RCC 7860 (cell line): ENCODE measurements at regions not wholly inside any gene's neighbourhood (a gene's known extent, or its start where the extent isn't known, plus 50 kb on each side); places are given as distances from the start of the nearest gene placed in this dataset.
"Not testable (repeated sequence)": the region's sequence is repeated elsewhere in the genome, so short reads cannot be mapped to it uniquely, and the experiment has no call there.

Experiments
- DNase-seq: peaks from one replicate; pipeline ENCODE4 v3.0.0-alpha.2; 2015; ENCODE audit warnings: low spot score
- FAIRE-seq: peaks from 2 replicates; lab custom pipeline; 2012; peaks lifted over from hg19 to GRCh38; lab: Jason Lieb, UNC

GRCh38 chr7:35853194-35853593, 52.3 kb downstream of the SEPTIN7 start:
- FAIRE-seq, DNase-seq: not testable (repeated sequence)

DNA sequence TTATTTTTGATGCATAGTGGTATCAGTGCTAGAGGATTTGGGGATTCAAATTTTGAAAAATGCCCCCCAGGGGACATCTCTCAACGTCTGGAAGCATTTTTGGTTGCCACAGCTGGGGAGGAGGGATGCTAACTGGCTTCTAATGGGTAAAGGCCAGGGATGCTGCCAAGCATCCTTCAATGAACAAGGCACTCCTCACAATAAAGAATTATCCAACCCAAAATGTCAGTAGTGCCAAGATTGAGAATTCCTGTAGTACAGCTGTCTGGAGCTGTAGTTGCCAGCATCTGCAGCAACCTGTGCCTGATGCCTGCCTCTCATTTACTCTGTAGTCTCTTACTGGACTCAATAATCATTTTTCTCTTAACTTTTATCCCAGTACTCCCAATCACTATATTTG, 53.5 kb downstream of the SEPTIN7 start:
- FAIRE-seq (no peak), DNase-seq (no peak)

DNA sequence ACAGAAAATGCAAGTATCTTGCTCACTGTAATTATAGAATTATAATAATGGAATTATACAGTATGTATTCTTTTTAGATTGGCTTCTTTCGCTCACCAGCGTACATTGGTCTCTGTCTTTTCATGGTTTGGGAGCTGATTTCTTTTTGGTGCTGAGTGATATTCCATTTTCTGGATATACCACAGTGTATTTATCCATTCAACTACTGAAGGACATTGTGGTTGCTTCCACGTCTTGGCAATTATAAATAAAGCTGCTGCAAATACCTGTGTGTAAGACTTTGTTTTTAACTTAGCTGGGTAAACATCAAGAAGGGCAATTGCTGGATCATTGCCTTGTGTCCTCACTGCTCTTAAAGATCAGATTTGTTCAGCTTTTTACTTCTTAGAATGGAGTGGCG, 55.3 kb downstream of the SEPTIN7 start:
- FAIRE-seq (no peak), DNase-seq (no peak)

DNA sequence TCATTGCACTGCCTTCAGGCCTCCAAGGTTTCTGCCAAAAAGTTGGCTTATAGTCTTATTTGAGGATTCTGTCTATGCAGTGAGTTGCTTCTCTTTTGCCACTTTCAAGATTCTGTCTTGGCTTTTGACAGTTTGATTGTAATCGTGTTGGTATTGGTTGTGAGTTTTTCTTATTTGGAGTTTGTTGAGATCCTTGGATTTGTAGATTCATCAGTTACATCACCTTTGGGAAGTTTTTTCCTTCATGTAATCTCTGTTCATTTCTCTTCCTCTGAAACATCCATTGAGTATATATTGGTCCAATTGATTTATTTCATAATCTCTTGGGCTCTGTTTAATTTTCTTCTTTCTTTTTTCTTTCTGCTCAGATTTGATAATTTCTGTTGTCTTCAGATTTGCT, 59.8 kb downstream of the SEPTIN7 start:
- no peak for FAIRE-seq
- DNase-seq = no peak

DNA sequence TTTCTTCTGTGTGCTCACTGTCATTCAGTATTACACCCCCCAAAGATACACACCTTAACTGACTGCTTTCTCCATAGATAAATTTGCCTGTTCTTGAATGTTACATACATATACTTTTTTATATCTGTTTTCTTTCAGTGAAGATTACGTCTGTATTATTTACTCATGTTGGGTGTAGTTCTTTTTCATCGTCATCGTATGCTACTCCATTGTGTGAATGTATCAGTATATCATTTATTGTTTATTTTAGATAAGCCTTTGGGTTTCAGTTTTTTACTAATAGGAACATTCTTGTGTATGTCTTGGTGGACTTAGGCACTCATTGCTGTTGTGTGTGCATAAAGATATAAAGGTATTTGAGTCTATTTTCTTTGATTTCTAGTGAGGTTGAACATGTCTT, 64.4 kb downstream of the SEPTIN7 start:
- DNase-seq (no peak), FAIRE-seq (no peak)

- DNase-seq = no peak
- no peak for FAIRE-seq
These were observed 65.3 kb downstream of the SEPTIN7 start for GRCh38 chr7:35866186-35866585.

GRCh38 chr7:35869117-35869516, 68.3 kb downstream of the SEPTIN7 start:
- FAIRE-seq = not testable (repeated sequence)

GRCh38 chr7:35869810-35870209, 69.0 kb downstream of the SEPTIN7 start:
- DNase-seq (no peak), FAIRE-seq (no peak)

More at GRCh38 chr7:35869117-35869516, 68.3 kb downstream of the SEPTIN7 start:
- DNase-seq = not testable (repeated sequence)

DNA sequence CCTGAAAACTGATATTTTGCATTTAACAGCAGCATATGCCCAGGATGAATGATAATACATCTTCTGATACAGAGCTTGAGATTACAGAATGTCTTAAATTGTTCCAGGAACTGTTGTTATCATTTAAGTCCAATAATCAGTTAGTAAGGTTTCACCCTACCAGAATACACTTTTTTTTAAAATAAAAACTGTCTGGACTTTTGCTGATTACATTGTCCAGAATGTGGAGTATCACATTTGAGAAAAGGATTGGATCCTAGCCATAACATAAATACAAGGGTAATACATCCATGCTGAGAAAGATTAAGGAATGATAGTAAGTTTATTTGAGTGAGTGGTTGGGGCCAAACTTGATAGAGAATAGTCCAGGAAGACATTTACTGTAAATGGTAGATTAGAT, 71.0 kb downstream of the SEPTIN7 start:
- DNase-seq = no peak
- no peak for FAIRE-seq

- DNase-seq (no peak), FAIRE-seq (peak; percentile 18)
These were observed 74.0 kb downstream of the SEPTIN7 start for GRCh38 chr7:35874886-35875285.

- FAIRE-seq (no peak), DNase-seq (no peak)
These were observed 74.4 kb downstream of the SEPTIN7 start for GRCh38 chr7:35875292-35875691.

- DNase-seq = no peak
- no peak for FAIRE-seq
These were observed 77.5 kb downstream of the SEPTIN7 start for GRCh38 chr7:35878351-35878750.

DNA sequence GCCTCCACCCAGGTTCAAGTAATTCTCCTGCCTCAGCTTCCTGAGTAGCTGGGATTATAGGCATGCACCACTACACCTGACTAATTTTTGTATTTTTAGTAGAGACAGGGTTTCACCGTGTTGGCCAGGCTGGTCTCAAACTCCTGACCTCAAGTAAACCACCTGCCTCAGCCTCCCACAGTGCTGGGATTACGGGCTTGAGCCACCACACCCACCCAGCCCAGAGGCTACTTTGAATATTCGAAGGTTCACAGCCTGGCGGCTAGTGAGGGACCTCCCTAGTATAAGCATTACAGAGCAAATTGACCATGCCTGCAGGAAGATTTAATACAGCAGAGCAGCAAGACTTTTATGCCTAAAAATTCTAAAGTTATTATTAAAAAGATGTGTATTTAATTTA, 86.6 kb downstream of the SEPTIN7 start:
- DNase-seq, FAIRE-seq: not testable (repeated sequence)

DNA sequence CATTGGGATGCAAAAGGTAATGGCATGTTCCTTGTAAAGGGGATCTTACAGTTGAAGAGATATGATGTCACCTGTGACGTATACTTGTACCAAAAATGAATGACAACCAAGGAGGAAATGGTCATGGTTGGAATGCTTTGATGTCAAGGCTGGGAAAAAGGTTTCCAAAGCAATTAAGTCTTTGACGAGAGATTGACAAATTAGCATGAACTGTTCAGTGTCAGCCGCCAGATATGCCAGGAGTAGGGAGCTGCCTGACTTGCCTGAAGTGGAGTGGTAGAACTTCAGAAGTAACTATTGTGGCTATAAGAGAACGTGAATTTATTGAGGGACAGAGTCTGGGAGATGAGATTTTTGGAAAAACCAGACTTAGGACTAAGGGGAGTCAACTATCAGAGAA, 88.1 kb downstream of the SEPTIN7 start:
- no peak for FAIRE-seq
- DNase-seq = no peak

DNA sequence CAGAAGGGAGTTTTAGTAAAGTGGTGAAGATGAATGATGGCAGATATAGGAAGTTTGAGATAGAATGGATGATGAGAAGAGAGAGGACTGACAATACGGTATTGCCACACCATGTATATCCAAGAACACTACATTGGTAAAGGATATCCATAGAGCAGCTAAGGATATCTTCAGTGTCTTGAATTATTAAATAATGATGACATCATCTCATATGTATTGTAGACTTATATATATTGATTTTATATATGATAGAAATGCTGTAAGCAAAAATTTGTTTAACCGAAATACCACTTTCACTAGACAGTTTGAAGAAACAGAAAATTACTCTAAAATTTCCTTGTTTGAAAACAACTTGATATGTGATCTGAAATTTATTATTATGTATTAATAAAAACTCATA, 89.0 kb downstream of the SEPTIN7 start:
- FAIRE-seq (peak; percentile 50), DNase-seq (no peak)

DNA sequence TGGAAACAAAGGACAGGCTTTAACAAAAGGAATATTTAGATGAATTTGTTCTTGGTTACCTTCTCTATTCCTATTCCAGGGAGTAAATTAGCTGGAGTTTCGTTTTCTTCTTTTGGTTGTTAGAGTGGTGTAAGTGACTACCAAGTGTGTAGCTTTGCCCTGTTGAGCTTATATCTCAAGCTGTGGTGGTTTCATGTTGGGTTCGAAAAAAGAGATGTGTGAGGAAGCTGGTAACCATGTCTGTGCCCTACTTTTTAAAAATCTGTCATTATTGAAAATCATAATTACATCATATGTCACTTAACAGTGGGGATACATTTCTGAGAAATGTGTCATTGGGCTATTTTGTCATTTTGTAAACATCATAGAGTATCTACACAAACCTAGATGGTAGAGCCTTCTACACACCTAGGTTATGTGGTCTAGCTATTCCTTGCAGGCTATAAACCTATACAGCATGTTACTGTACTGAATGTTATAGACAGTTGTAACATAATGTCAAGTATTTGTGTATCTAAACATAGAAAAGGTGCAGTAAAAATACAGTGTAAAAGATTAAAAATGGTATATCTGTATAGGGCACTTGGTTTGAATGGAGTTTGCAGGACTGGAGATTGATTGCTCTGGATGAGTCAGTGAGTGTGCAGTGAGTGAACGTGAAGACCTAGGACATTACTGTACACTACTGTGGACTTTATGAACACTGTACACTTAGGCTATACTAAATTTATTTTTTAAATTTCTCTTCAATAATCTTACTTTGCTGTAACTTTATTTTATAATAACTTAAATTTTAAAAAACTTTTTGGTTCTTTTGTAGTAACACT, 90.4 kb downstream of the SEPTIN7 start:
- DNase-seq = no peak
- peak; percentile 85 for FAIRE-seq

GRCh38 chr7:35893649-35894048, 92.8 kb downstream of the SEPTIN7 start:
- no peak for FAIRE-seq
- no peak for DNase-seq

DNA sequence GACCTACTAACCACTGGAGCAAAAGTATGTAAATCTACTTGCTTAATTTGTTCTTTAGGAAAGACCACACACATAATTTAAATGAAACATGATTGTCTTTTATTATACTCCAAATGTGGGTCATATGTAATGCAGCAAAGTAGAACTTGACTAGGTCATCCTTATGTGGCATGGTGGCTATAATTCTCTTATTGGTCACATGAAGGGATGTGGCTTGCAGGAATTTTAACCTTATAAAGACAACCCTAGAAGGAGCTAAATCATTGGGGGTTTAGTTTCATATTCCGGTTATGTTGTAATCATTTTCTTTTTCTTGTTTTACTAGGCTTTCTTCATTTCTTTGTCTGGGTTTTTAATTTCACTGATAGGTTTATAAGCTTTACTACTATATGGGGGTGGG, 93.9 kb downstream of the SEPTIN7 start:
- FAIRE-seq (no peak), DNase-seq (no peak)

GRCh38 chr7:35900651-35901050, 99.8 kb downstream of the SEPTIN7 start:
- DNase-seq (no peak), FAIRE-seq (no peak)

GRCh38 chr7:35905555-35905954, 104.7 kb downstream of the SEPTIN7 start:
- FAIRE-seq (no peak), DNase-seq (no peak)

GRCh38 chr7:35906191-35906908, 105.5 kb downstream of the SEPTIN7 start:
- DNase-seq = peak; percentile 50
- peak; percentile 40 for FAIRE-seq
